Pancreas (tissue), 10 donors: ENCODE measurements at regions not wholly inside any gene's neighbourhood (a gene's known extent, or its start where the extent isn't known, plus 50 kb on each side); places are given as distances from the start of the nearest gene placed in this dataset.
A peak's percentile ranks its signal among the peaks of the same experiment; 100 is the strongest.

Source experiments
- ATAC-seq, 4 donors: fragments of 200-7000 bp; cut with Tn5 transposase; one replicate each; pipeline versions ENCODE4 v1.8.0 to v1.9.1; 2020; ENCODE audit warnings: mild to moderate bottlenecking in 4 of 4, moderate library complexity in 4 of 4
- DNase-seq, 6 donors: peaks; one replicate each; pipeline ENCODE4 v3.0.0-alpha.2; 2020
- FAIRE-seq: peaks from 2 replicates; lab custom pipeline; 2012; peaks lifted over from hg19 to GRCh38; lab: Jason Lieb, UNC
- H3K27ac ChIP-seq, 4 donors: fragments of 200-600 bp; sonication (generic); 1 replicate in 3 of 4; 2 replicates in 1 of 4; pipeline versions ENCODE4 v1.5.0 to v1.8.0; 2020
- H3K27me3 ChIP-seq, 4 donors: fragments of 200-600 bp; one replicate each; pipeline ENCODE4 v1.8.0; 2021
- H3K36me3 ChIP-seq, 3 donors: fragments of 200-600 bp; sonication (generic) in 1 of 3; one replicate each; pipeline versions ENCODE4 v1.5.0 to v1.8.0; 2020 to 2021
- H3K4me1 ChIP-seq, 3 donors: fragments of 200-600 bp; one replicate each; pipeline ENCODE4 v1.8.0; 2021
- H3K4me3 ChIP-seq, 4 donors: fragments of 200-600 bp; sonication (generic) in 2 of 4; one replicate each; pipeline versions ENCODE4 v1.5.0 to v1.8.0; 2020 to 2021
- H3K9me3 ChIP-seq, 4 donors: fragments of 200-600 bp; one replicate each; pipeline ENCODE4 v1.8.0; 2021
- WGBS, 2 donors: extraction: QIAGEN DNeasy Blood & Tissue Kit; methylation state at CpG; one replicate each; pipeline ENCODE4 v1.1.7; 2013; 5-methylcytosine and 5-hydroxymethylcytosine counted together
- intact Hi-C, 3 donors: fragments of 100-400 bp; cut with DNase I; formaldehyde crosslinking; loops; one replicate each; pipeline versions ENCODE4 v1.11.1 to v1.14.2; 2022
- TF ChIP-seq, protein P1 (sequence below), 4 donors: fragments of 200-600 bp; sonication (generic) in 3 of 4; IDR thresholded peaks; one replicate each; pipeline versions ENCODE4 v1.5.0 to v1.8.0; 2021; ENCODE audit warnings: antibody characterized with exemption in 4 of 4
- donor health status: healthy with polysubstance abuse.
- donor health status: DM: no; HTN: no; CAD: no; lungs with moderate emphysema.
- donor health status: DM: no; HTN: no; CAD: no.
- donor health status: control.
- donor health status: control.
- donor health status: Bipolar disorder and iron deficiency.
- donor health status: DM: yes; HTN: yes; CAD: no.
- donor health status: DM: no; HTN: no; CAD: no.
- donor health status: DM: no; HTN: no; CAD: no.
- donor health status: DM: yes; HTN: yes; CAD: no.

- Histone ChIP-seq H3K4me1 (no peaks in the 10 kb centered on the region), H3K36me3 (no peaks in the 10 kb centered on the region), H3K4me3 (no peak overlapping the region), H3K27ac (no peak overlapping the region), H3K27me3 (no peaks in the 10 kb centered on the region), H3K9me3 (no peaks in the 10 kb centered on the region)
- ATAC-seq (no peak), DNase-seq (no peak), FAIRE-seq (no peak)
- intact Hi-C loops = no loop called here
- 100% methylated on average over 1 of the region's 1 CpG for WGBS, 2 donors
- TF ChIP-seq, protein P1, sequence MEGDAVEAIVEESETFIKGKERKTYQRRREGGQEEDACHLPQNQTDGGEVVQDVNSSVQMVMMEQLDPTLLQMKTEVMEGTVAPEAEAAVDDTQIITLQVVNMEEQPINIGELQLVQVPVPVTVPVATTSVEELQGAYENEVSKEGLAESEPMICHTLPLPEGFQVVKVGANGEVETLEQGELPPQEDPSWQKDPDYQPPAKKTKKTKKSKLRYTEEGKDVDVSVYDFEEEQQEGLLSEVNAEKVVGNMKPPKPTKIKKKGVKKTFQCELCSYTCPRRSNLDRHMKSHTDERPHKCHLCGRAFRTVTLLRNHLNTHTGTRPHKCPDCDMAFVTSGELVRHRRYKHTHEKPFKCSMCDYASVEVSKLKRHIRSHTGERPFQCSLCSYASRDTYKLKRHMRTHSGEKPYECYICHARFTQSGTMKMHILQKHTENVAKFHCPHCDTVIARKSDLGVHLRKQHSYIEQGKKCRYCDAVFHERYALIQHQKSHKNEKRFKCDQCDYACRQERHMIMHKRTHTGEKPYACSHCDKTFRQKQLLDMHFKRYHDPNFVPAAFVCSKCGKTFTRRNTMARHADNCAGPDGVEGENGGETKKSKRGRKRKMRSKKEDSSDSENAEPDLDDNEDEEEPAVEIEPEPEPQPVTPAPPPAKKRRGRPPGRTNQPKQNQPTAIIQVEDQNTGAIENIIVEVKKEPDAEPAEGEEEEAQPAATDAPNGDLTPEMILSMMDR (IDR thresholded peaks at IDR 0.05) = no peak
Measured at GRCh38 chr4:128475597-128475996, 188.0 kb upstream of the PGRMC2 start.

DNA sequence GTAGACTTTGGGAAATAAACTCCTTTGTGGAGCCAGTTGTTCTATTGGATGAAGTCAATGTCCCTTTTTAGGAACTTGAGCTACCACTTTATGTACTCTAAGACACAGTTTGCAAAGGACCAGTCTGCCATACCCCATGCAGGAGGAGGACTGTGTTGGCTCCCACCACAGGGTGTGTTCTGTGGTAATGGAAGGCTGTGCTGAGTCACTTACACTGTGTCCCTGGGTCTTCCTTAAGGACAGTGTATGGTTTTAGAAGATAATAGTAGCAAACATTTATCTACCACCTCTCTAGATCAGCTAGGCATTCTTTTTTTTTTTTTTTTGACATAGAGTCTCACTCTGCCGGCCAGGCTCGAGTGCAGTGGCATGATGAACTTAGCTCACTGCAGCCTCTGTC is 184.0 kb upstream of the PGRMC2 start:
- no peak for FAIRE-seq
- no peak for DNase-seq
- Histone ChIP-seq H3K4me1 (no peaks in the 10 kb centered on the region), H3K27ac (no peak overlapping the region), H3K27me3 (no peaks in the 10 kb centered on the region), H3K4me3 (no peak overlapping the region), H3K9me3 (no peaks in the 10 kb centered on the region), H3K36me3 (no peaks in the 10 kb centered on the region)
- intact Hi-C loops = no loop called here
- WGBS, 2 donors = 98 to 100% methylated on average over 2 of the region's 2 CpGs
- TF ChIP-seq, protein P1 (IDR thresholded peaks at IDR 0.05) = no peak
- ATAC-seq = no peak

GRCh38 chr4:128470492-128471053 is 183.0 kb upstream of the PGRMC2 start:
- no peak for DNase-seq
- Histone ChIP-seq H3K4me1 (no peaks in the 10 kb centered on the region), H3K36me3 (no peaks in the 10 kb centered on the region), H3K27ac (no peak overlapping the region), H3K9me3 (no peaks in the 10 kb centered on the region), H3K27me3 (no peaks in the 10 kb centered on the region), H3K4me3 (no peak overlapping the region)
- TF ChIP-seq, protein P1 (IDR thresholded peaks at IDR 0.05) = no peak
- no peak for ATAC-seq
- FAIRE-seq = no peak
- intact Hi-C loops = no loop called here
- 85 to 93% methylated on average over 5 of the region's 5 CpGs for WGBS, 2 donors

DNA sequence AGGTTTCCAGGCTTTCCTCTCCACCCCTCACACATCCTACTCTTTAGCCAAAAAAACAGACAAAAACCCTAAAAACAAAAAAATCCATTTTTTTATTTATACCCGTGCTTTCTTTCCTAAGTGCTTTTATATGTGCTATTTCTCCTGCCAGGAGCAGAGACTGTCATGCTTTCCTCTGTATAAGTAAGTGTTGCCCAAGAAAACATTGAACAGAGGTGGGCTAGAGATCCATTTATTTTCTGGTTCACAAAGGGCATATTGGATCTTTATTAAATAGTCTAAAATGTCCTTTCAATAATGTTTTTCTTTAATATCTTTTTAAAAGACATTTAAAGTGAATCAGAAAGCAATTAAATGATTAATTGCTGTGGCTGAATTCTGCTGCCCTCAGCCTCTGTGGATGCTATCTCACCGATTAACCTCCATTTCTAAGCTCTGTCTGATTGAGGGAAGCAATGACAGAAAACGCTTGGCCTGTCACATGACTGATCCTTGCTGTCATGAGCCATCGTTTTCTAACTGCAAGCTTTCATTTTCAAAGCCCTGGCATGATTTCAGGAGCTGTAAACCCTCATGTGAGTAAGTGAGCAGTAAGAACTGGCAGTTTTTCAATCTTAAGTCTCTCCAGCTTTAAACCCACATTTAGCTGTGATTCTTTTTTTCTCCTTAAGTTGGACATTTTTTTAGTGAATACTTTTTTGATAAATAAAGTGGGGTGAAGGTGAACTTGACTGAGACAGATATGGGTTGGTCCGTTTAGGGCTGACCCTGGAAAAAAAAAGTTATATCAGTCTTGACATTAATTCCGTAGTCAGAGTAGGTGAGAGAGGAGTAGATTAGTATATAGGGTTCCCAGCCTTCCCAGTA is 180.7 kb upstream of the PGRMC2 start:
- H3K27me3 ChIP-seq = no peaks in the 10 kb centered on the region
- no peak overlapping the region for H3K4me3 ChIP-seq
- H3K4me1 ChIP-seq = no peaks in the 10 kb centered on the region
- no peaks in the 10 kb centered on the region for H3K36me3 ChIP-seq
- WGBS, 2 donors = 50 to 57% methylated on average over 6 of the region's 6 CpGs
- H3K27ac ChIP-seq = no peak overlapping the region
- TF ChIP-seq, protein P1 (IDR thresholded peaks at IDR 0.05) = no peak
- intact Hi-C loops = no loop called here
- H3K9me3 ChIP-seq = no peaks in the 10 kb centered on the region
- ATAC-seq (peak in 3 of 4 donors; percentile 38 to 84 (median 55)), DNase-seq (peak in 1 of 6 donors; percentile 31), FAIRE-seq (peak; percentile 59)

DNA sequence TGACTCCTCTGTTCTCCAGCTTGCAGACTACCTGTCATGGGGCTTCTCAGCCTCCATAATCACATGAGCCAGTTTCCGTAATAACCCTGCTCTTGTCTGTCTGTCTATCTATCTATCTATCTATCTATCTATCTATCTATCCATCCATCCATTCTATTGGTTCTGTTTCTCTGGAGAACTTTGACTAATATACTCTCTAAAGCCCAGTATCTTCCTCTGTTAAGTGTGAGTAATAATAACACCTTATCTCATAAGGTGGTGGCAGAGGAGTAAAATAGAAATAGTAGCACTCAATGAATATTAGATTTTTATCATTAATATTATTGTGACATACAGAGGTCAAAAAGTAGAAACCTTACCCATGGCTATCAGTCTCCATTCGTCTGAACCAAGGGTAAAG is 177.9 kb upstream of the PGRMC2 start:
- no peak overlapping the region for H3K27ac ChIP-seq
- ATAC-seq (no peak), FAIRE-seq (no peak)

More for the DNA sequence above, 177.9 kb upstream of the PGRMC2 start:
- intact Hi-C loops = no loop called here
- Histone ChIP-seq H3K9me3 (no peaks in the 10 kb centered on the region), H3K36me3 (no peaks in the 10 kb centered on the region), H3K27me3 (no peaks in the 10 kb centered on the region), H3K4me1 (no peaks in the 10 kb centered on the region), H3K4me3 (no peak overlapping the region)
- 47 to 50% methylated on average over 2 of the region's 2 CpGs for WGBS, 2 donors
- TF ChIP-seq, protein P1 (IDR thresholded peaks at IDR 0.05) = no peak
- no peak for DNase-seq
